MCF 10A (cell line): ENCODE measurements at regions not wholly inside any gene's neighbourhood (a gene's known extent, or its start where the extent isn't known, plus 50 kb on each side); places are given as distances from the start of the nearest gene placed in this dataset.
A peak's percentile ranks its signal among the peaks of the same experiment; 100 is the strongest.

Experiments
- BruUV-seq: library from RNA; stranded (reverse); fragments of 400-500 nt; replicated peaks from 2 replicates; lab custom pipeline; 2021; lab: Mats Ljungman, UMichigan
- CTCF ChIA-PET: fragments of 300-600 bp; sonication (Branson Sonifier 250); formaldehyde crosslinking; extraction: SDS; loops from one replicate; lab custom pipeline; 2021; ENCODE audit warnings: antibody characterized with exemption, inconsistent platforms; lab: Yijun Ruan, JAX
- POLR2A ChIA-PET: fragments of 300-600, 350-650 bp; sonication (Branson Sonifier 250); formaldehyde crosslinking; extraction: SDS; loops from one replicate; lab custom pipeline; 2020; ENCODE audit warnings: antibody characterized with exemption, inconsistent platforms; lab: Yijun Ruan, JAX
- DNase-seq: peaks from one replicate; pipeline ENCODE4 v3.0.0-alpha.2; 2018; ENCODE audit not compliant: unreplicated experiment
- H3K27ac Mint-ChIP-seq: one replicate; pipeline ENCODE4 v1.8.0; 2022; ENCODE audit warnings: mild to moderate bottlenecking, low read depth, mixed read lengths; ENCODE audit not compliant: unreplicated experiment
- H3K27me3 Mint-ChIP-seq: one replicate; pipeline ENCODE4 v1.8.0; 2022; ENCODE audit warnings: mixed read lengths; ENCODE audit not compliant: insufficient read depth, unreplicated experiment
- H3K36me3 Mint-ChIP-seq: one replicate; pipeline ENCODE4 v1.8.0; 2022; ENCODE audit warnings: mild to moderate bottlenecking, moderate library complexity, mixed read lengths; ENCODE audit not compliant: insufficient read depth, unreplicated experiment
- H3K4me1 Mint-ChIP-seq: one replicate; pipeline ENCODE4 v1.8.0; 2022; ENCODE audit warnings: mixed read lengths; ENCODE audit not compliant: insufficient read depth, unreplicated experiment
- H3K4me3 Mint-ChIP-seq: one replicate; pipeline ENCODE4 v1.8.0; 2022; ENCODE audit warnings: mild to moderate bottlenecking, moderate library complexity, mixed read lengths; ENCODE audit not compliant: unreplicated experiment
- H3K9me3 Mint-ChIP-seq: one replicate; pipeline ENCODE4 v1.8.0; 2022; ENCODE audit warnings: mixed read lengths; ENCODE audit not compliant: unreplicated experiment
- CTCF ChIP-seq: fragments of 200-600 bp; IDR thresholded peaks from one replicate; pipeline ENCODE4 v1.8.0; 2022; ENCODE audit warnings: antibody characterized with exemption, mild to moderate bottlenecking; ENCODE audit not compliant: unreplicated experiment
- intact Hi-C: fragments of 100-400 bp; cut with micrococcal nuclease; formaldehyde crosslinking; loops from 2 replicates; pipeline ENCODE4 v1.14.1; 2022

- BruUV-seq: no TSS peak
- H3K36me3 Mint-ChIP-seq: peaks cover 9% of the 10 kb centered on the region
- no peaks in the 10 kb centered on the region for H3K27me3 Mint-ChIP-seq
- no peak overlapping the region for H3K4me3 Mint-ChIP-seq
- no peak overlapping the region for H3K27ac Mint-ChIP-seq
- no peak for TF ChIP-seq CTCF
- POLR2A ChIA-PET: no interaction called here
- CTCF ChIA-PET: interaction anchor here (1.2 kb wide), 1 partner anchor 12 kb away, joined by 3 read pairs; no protein-coding TSS in a partner anchor
- H3K9me3 Mint-ChIP-seq: peaks cover 16% of the 10 kb centered on the region
- DNase-seq: no peak
- intact Hi-C loops: no loop called here
- no peaks in the 10 kb centered on the region for H3K4me1 Mint-ChIP-seq
Measured at GRCh38 chr1:60581455-60582220, 500.7 kb upstream of the NFIA start.

GRCh38 chr1:60577029-60577428 lies 503.5 kb upstream of the C1orf87 start:
- TF ChIP-seq CTCF: no peak
- no TSS peak for BruUV-seq
- intact Hi-C loops: no loop called here
- H3K9me3 Mint-ChIP-seq: peaks cover 8% of the 10 kb centered on the region
- ChIA-PET CTCF (no interaction called here), POLR2A (no interaction called here)
- H3K27me3 Mint-ChIP-seq: no peaks in the 10 kb centered on the region
- no peak overlapping the region for H3K27ac Mint-ChIP-seq
- no peaks in the 10 kb centered on the region for H3K36me3 Mint-ChIP-seq
- no peak for DNase-seq
- peaks cover 27% of the 10 kb centered on the region for H3K4me1 Mint-ChIP-seq
- H3K4me3 Mint-ChIP-seq: no peak overlapping the region

- ChIA-PET CTCF (no interaction called here), POLR2A (no interaction called here)
- DNase-seq: peak; percentile 18
- intact Hi-C loops: no loop called here
- Mint-ChIP-seq H3K27ac (no peak overlapping the region), H3K27me3 (no peaks in the 10 kb centered on the region), H3K36me3 (no peaks in the 10 kb centered on the region), H3K4me1 (peaks cover 37% of the 10 kb centered on the region), H3K4me3 (no peak overlapping the region), H3K9me3 (no peaks in the 10 kb centered on the region)
- no peak for TF ChIP-seq CTCF
- no TSS peak for BruUV-seq
Measured at GRCh38 chr1:60575326-60575977, 501.9 kb upstream of the C1orf87 start.

- H3K4me1 Mint-ChIP-seq: peaks cover 43% of the 10 kb centered on the region
- peak; percentile 83 for DNase-seq
- H3K27me3 Mint-ChIP-seq: no peaks in the 10 kb centered on the region
- H3K27ac Mint-ChIP-seq: peak overlapping the region; percentile 91
- peak overlapping the region; percentile 1 for H3K4me3 Mint-ChIP-seq
- TF ChIP-seq CTCF: no peak
- ChIA-PET POLR2A (interaction anchor here (0.9 to 1.4 kb wide), 3 partner anchors 11 to 1151 kb away, joined by 3 to 6 read pairs (median 3); partner anchors contain the start of gene TM2D1), CTCF (interaction anchor here (0.6 to 1.5 kb wide), 3 partner anchors 20 to 192 kb away, joined by 3 to 5 read pairs (median 3); no protein-coding TSS in a partner anchor)
- no peaks in the 10 kb centered on the region for H3K9me3 Mint-ChIP-seq
- H3K36me3 Mint-ChIP-seq: no peaks in the 10 kb centered on the region
- intact Hi-C loops: no loop called here
- BruUV-seq: TSS peak; percentile 95
Measured at GRCh38 chr1:60573726-60574409, 500.3 kb upstream of the C1orf87 start.
